ENCODE measurements at regions not wholly inside any gene's neighbourhood (a gene's known extent, or its start where the extent isn't known, plus 50 kb on each side); places are given as distances from the start of the nearest gene placed in this dataset.
"Not testable (repeated sequence)": the region's sequence is repeated elsewhere in the genome, so short reads cannot be mapped to it uniquely, and the experiment has no call there.

GRCh38 chr3:117809186-117810081 is 1099.9 kb downstream of the TUSC7 start:
- no peak for DNase-seq

DNA sequence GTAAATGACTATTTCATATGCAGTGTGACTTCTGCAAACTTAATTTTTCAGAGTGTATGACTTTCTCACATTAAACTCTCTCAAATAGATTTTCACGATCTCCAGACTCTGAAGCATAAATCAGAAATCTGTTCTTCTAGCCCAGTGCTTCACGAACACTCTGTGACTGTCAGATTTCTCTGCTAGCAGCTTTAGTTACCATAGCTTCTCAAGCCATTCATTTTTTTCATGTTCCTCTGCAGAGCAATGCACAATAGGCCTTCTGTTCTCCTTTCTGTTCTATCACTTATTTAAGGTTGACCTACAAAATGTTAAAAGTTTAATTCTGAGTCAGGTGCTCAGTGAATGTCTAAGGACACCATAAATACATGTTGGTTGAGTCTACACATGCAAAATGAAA is 1102.2 kb downstream of the TUSC7 start:
- DNase-seq, result no peak

- DNase-seq, result no peak
Observed at GRCh38 chr3:117814975-117815374, 1105.4 kb downstream of the TUSC7 start.

DNA sequence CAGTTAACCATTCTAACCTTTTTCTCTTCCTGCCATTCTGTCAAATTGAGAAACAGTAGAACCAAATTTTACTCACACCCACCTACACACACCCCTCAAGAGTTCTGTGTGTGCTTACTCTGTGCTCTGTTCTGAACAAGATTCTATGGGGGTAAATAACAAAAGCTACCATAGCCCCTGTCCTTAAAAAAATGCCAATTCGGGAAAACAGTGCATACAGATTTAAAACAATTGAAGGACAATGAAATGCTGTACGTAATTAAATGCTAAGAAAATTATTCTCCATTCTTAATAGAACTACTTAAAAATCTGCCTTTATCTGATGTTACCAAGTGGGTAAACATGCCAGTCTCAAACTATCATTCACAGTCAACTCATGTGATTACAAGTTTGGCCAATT is 1107.5 kb downstream of the TUSC7 start:
- DNase-seq, result no peak

DNA sequence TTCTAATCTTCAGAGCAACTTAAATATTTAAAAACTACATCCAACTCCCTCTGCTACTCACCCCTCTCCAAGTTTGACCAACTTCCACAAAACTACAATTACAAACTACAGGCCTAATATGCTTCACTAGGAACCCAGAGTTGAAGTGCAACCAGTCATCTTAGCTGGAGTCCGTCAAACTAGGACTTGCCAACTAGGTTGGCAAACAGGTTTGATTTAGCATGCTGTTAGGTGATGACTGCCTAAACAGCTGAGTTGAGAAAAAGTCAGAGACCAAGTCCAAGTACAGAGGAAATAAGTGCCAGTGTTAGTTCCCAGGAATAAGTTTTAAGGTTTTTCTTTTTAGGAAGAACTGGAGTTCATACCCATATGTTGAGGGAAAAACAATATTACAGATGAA is 1109.0 kb downstream of the TUSC7 start:
- no peak for DNase-seq

DNA sequence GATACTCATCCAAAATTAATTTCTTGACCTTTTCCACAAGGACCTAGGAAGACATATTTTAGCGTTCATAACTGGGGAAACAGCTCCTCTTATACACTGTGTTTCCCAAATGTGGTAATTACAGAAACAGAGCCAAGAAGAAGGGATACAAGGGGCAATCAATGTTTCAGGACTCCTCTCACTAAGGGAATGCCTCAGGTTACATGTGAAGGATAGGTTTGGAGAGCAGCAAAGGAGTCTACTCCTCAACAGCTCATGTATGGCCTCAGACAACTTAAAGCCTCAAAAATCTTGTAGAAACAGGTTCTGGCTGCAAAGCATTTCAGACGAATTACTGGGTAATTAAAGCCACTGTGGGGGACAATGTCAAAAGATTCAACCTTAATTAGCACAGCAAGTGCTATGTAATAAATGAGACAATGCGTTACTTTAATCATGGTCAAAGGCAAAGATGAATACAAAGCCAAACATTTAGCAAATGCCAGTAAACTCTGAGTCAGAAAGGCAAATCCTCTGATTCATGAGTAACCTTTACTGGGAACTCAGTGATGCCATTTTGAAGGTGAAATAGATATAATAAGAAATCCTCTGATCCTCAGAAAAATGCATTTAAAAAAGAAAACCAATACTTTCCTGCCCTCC is 1111.2 kb downstream of the TUSC7 start:
- DNase-seq, result no peak

- DNase-seq, result no peak
Observed at GRCh38 chr3:117822416-117822815, 1112.8 kb downstream of the TUSC7 start.

- no peak for DNase-seq
Observed at GRCh38 chr3:117836296-117836695, 1126.7 kb downstream of the TUSC7 start.

- DNase-seq, result no peak
Observed at GRCh38 chr3:117837391-117837790, 1127.8 kb downstream of the TUSC7 start.

GRCh38 chr3:117842086-117842485 is 1132.5 kb downstream of the TUSC7 start:
- DNase-seq, result no peak

DNA sequence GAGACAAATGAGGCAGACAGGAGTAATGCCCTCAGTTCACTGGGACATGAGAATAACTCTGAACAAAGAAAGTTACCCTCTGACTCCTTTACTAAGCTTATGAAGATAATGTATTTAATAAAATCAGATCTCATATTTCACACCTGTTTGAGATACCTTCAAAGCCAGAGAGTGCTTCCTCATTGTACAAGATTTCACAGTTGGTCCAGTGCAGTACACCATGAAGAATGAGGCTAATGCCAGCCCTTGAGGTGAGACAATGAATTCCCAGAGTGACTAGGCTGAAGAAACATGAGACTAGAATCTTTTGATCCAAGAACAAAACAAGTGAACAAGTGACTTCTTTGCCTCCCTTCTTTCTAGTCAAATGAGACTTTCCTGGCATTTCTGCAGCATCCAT is 1133.8 kb downstream of the TUSC7 start:
- DNase-seq, result no peak

DNA sequence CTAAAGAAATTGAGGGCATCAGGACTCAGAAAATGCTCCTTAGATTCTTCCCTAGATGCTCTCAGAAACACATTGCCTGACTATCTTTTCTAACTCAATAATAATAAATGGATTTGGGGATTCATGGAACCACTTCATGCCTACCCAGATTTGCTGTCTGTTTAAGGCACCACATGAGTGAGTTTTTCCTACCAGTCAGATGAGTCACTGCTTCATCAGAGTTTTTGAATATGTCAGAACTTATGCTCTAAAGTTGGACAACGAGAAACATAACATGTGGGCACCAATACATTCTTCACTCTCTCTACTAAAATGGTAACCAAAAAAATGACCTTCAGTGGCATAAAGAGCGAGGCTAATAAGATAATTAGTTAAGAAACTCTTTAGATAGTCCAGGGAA is 1135.1 kb downstream of the TUSC7 start:
- no peak for DNase-seq

- DNase-seq, result no peak
Observed at GRCh38 chr3:117846238-117846637, 1136.7 kb downstream of the TUSC7 start.

- no peak for DNase-seq
Observed at GRCh38 chr3:117848606-117849005, 1139.0 kb downstream of the TUSC7 start.

DNA sequence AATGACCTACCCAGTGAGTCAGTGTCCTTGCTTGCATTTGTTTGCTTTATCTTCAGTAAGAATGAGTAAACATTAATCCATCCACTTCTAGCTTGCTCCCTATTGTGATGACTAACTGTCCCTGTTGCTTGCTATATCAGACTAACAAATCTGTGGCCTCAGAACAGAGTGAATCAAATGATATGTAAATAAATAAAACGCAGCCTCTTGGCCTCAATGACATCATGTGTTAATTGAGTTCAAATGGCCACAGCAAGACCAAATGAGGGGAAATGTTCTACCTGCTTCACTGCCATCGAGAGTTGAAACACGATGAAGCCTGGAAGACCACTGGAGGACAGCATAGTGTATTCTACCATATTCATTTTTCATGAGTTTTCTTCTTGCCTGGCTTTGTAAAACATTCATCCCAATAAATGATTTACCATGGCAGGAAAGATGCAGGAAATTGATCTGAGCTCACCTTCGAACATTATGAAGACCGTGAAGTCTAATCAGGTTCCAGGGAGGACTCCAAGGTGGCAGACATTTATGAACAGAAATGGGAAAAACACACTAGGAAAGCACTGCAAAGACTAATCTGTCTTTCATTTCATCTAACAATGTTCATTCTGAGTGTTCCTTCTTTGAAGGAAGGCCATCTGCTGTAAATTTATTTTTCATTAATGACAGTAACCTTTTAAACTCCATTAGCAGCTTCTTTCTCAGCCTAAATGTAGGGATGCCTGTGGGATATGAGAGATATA is 1144.5 kb downstream of the TUSC7 start:
- no peak for DNase-seq

DNA sequence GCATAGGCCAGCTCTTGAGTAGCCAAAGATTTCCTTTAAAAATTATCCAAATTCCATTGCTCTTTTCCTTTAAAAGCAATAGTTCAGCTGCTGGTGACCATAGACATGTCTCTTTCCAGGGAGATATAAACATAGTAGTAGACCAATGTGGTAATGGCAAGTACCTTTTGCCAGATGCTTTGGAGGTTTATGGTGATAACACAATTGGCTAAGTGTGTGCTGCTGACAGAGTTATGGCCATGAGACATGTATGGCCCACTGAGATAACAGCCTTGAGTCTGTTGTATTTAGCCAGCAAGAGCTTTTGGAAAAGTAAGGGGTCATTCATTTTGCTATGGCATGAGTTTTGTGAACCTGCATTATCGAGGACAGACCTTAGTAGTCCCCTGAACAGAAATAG is 1146.8 kb downstream of the TUSC7 start:
- DNase-seq, result no peak

GRCh38 chr3:117863146-117863545 is 1153.6 kb downstream of the TUSC7 start:
- DNase-seq, result no peak

GRCh38 chr3:117865338-117865737 is 1155.8 kb downstream of the TUSC7 start:
- DNase-seq, result no peak

GRCh38 chr3:117868766-117869165 is 1159.2 kb downstream of the TUSC7 start:
- DNase-seq, result no peak

DNA sequence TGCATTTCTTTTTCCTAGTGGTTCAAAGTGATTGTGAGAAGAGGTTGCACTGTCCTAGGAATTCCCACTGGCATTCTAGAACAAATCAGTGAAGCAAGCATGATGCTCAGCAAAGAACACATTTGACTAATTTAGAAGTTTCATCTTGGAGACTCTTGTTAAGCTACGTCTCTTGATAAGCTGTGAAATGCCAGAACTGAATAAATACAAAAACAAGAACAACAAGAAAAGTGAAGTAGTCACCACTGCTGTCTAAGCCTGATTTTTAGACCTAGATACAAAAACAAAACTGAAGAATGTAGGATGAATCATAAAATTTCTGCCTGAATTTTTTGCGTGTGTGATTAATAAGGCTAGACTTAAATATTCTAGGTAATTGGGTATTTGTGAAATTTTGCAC is 1162.4 kb downstream of the TUSC7 start:
- DNase-seq, result no peak

DNA sequence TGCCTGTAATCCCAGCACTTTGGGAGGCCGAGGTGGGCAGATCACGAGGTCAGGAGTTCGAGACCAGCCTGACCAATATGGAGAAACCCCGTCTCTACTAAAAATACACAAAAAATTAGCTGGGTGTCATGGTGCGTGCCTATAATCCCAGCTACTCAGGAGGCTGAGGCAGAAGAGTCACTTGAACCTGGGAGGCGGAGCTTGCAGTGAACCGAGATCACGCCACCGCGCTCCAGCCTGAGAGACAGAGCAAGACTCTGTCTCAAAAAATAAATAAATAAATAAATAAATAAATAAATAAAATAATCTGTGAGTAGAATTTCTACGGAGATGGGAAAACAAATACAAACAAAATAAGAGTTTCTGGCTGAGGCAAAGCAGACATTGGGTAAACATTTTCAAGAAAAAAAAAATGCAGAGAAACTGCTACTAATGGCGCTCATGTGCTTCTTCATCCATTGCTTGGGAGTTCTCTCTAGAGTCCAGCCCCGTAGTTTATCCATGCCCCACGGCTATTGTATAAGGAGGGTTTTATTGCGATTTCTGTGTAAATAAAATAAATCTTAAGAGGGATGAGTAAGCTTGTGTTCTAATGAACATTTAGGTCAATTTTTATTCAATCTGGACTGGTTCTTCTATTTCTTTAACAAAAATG is 1161.9 kb downstream of the IGSF11 start:
- DNase-seq, result not testable (repeated sequence)

DNA sequence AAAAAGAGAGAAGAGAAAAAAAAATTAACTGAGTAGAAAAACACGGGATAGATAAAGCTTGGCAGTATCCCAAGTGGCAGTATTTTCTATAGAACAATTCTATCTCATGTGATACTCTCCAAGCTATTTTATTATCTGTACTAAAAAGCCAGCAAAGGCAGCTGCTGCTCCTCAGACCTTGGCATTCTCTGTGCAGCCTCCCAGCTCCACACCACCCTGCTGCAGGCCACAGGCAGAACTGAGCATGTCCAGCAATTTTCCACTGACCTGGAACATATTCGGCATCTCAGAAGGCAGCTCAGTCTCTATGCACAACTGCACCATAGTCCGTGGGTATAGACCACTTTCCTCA is 1161.4 kb downstream of the IGSF11 start:
- no peak for DNase-seq

DNA sequence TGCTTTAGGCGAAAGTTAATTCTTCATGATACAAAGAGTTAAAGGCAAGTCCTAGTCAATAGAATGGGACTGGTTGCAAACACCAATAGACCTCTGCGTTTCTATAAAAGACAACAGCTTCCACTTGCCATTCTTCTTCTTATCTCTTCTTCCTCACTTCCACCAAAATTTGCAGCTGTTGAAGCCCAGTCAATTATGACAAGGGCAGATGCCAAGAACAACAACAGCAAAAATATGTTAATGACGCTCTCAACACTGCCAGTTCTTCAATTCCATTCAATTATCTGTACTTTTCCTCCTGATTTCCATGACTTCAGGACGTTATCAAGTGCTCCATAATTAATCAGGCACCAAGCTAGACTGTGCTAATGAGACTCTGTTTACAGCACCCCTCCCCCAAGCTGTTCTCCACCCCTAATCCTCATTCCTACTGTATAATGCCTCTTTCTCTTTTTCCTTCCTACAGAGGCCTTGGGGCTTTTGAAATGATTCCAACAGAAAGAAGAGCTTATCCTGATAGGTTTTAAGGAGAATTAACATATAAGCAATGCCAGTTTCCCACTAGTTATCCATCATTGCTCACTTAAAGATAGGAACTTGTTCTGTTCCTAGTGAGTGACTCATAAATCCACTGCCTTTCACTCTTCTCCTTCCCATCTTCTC is 1160.5 kb downstream of the IGSF11 start:
- no peak for DNase-seq

Data from DMS 273 treated with DMSO at 0.1 percent for 48 hours (cell line).